ENCODE measurements at regions not wholly inside any gene's neighbourhood (a gene's known extent, or its start where the extent isn't known, plus 50 kb on each side); places are given as distances from the start of the nearest gene placed in this dataset.

- ChIA-PET POLR2A (no interaction called here), CTCF (no interaction called here), RAD21 (ENCODE audit: unreplicated experiment) (no interaction called here), SMC1A (ENCODE audit: uncharacterized antibody, unreplicated experiment) (no interaction called here)
- Histone ChIP-seq H3K36me3 (ENCODE audit: control insufficient read depth in 2 of 2, insufficient read depth in 2 of 2, low read length in 1 of 2) (no peaks in the 10 kb centered on the region), H3K9me3 (replicated peaks; ENCODE audit: control insufficient read depth, insufficient read depth, low read length) (no peaks in the 10 kb centered on the region), H3K4me3 (no peak overlapping the region), H2AFZ (ENCODE audit: control insufficient read depth, low read depth, low read length) (no peak overlapping the region), H3K79me2 (ENCODE audit: control insufficient read depth, insufficient read depth, low read length) (no peaks in the 10 kb centered on the region), H3K4me2 (ENCODE audit: control insufficient read depth, insufficient read depth) (no peak overlapping the region), H3K9ac (ENCODE audit: control insufficient read depth, insufficient read depth, low read length) (no peak overlapping the region), H3K4me1 (ENCODE audit: control insufficient read depth, insufficient read depth, low read length) (no peaks in the 10 kb centered on the region), H3K27me3 (replicated peaks in 1 of 2; ENCODE audit: control insufficient read depth in 2 of 2, insufficient read depth in 2 of 2, low read length in 1 of 2) (no peaks in the 10 kb centered on the region), H3K27ac (ENCODE audit: control insufficient read depth, insufficient read depth) (no peak overlapping the region), H4K20me1 (ENCODE audit: control insufficient read depth, insufficient read depth) (no peaks in the 10 kb centered on the region)
- in situ Hi-C loops (cut with MboI) = no loop called here
- intact Hi-C loops (cut with micrococcal nuclease; ENCODE audit: unreplicated experiment) = no loop called here
- ATAC-seq (no peak), FAIRE-seq (no peak), DNase-seq (ENCODE audit: low read depth, low spot score) (no peak)
- WGBS (ENCODE audit: insufficient coverage, insufficient replicate concordance, low lambda C conversion rate, missing lambda C conversion rate) = 52% methylated on average over 5 of the region's 5 CpGs
- TF ChIP-seq PRDM15 (CRISPR knock-in tag; IDR thresholded peaks at IDR 0.05) = no peak
- TF ChIP-seq TCF12 (IDR thresholded peaks at IDR 0.05; ENCODE audit: low read depth, low read length) = no peak
- no peak for TF ChIP-seq BACH1 (IDR thresholded peaks at IDR 0.05; ENCODE audit: borderline replicate concordance)
- no peak for TF ChIP-seq SIX5 (IDR thresholded peaks at IDR 0.05; ENCODE audit: low read depth, low read length, severe bottlenecking)
- TF ChIP-seq ZNF622 (IDR thresholded peaks at IDR 0.05) = no peak
- no peak for TF ChIP-seq ASH2L (IDR thresholded peaks at IDR 0.05; ENCODE audit: borderline replicate concordance, low read depth)
- no peak for TF ChIP-seq PKNOX1 (IDR thresholded peaks at IDR 0.05)
- no peak for TF ChIP-seq SKIL (IDR thresholded peaks at IDR 0.05; ENCODE audit: low read depth, poor library complexity, severe bottlenecking)
- TF ChIP-seq USF1 (IDR thresholded peaks at IDR 0.05; ENCODE audit: borderline replicate concordance, extremely low read length, insufficient read depth, low read depth, low read length) = no peak
- TF ChIP-seq BCL3 (IDR thresholded peaks at IDR 0.05; ENCODE audit: borderline replicate concordance, insufficient read depth, low read depth, low read length, poor library complexity, severe bottlenecking) = no peak
- no peak for TF ChIP-seq CHD1 (IDR thresholded peaks at IDR 0.05; ENCODE audit: low read depth, low read length)
- BruUV-seq (replicated peaks) = no TSS peak
Observed at GRCh38 chr1:218891577-218891976, 282.1 kb upstream of the LYPLAL1 start.

All from GM12878 (cell line).